DND-41 (cell line): ENCODE measurements at regions not wholly inside any gene's neighbourhood (a gene's known extent, or its start where the extent isn't known, plus 50 kb on each side); places are given as distances from the start of the nearest gene placed in this dataset.

Experiments
- ATAC-seq: fragments of 200-7000 bp; cut with Tn5 transposase; 3 replicates; pipeline ENCODE4 v1.9.1; 2021; ENCODE audit warnings: low read depth; ENCODE audit not compliant: insufficient read depth
- DNase-seq: peaks from one replicate; pipeline ENCODE4 v3.0.0-alpha.2; 2020
- H2AFZ ChIP-seq: 2 replicates; pipeline ENCODE4 v1.6.0; 2012; ENCODE audit warnings: low read depth, low read length
- H3K27ac ChIP-seq: 2 replicates; pipeline ENCODE4 v1.5.1; 2012; ENCODE audit warnings: low read length, inconsistent platforms
- H3K27me3 ChIP-seq: fragments of 200-600 bp; sonication (generic); 2 replicates; pipeline ENCODE4 v1.6.0; 2012; ENCODE audit warnings: low read length, mild to moderate bottlenecking, inconsistent platforms; ENCODE audit not compliant: insufficient read depth, poor library complexity
- H3K36me3 ChIP-seq: 2 replicates; pipeline ENCODE4 v1.5.1; 2012; ENCODE audit warnings: low read length, inconsistent platforms; ENCODE audit not compliant: insufficient read depth
- H3K4me1 ChIP-seq: 2 replicates; pipeline ENCODE4 v1.5.1; 2012; ENCODE audit warnings: mild to moderate bottlenecking, low read length; ENCODE audit not compliant: insufficient read depth
- H3K4me2 ChIP-seq: 2 replicates; pipeline ENCODE4 v1.6.0; 2012; ENCODE audit warnings: mild to moderate bottlenecking, moderate library complexity, low read length, inconsistent platforms; ENCODE audit not compliant: insufficient read depth
- H3K4me3 ChIP-seq, 2 experiments: fragments of 200-600 bp in 1 of 2; shearing (Covaris generic) in 1 of 2; 2 replicates each; pipeline ENCODE4 v1.5.1; 2012 to 2016; ENCODE audit warnings: inconsistent platforms in 2 of 2, low read length in 2 of 2, mild to moderate bottlenecking in 2 of 2, low read depth in 1 of 2, moderate library complexity in 1 of 2
- H3K79me2 ChIP-seq: 2 replicates; pipeline ENCODE4 v1.6.0; 2012; ENCODE audit warnings: low read length, inconsistent platforms; ENCODE audit not compliant: insufficient read depth
- H3K9ac ChIP-seq: 2 replicates; pipeline ENCODE4 v1.6.0; 2012; ENCODE audit warnings: low read depth, mild to moderate bottlenecking, inconsistent platforms, low read length, moderate library complexity
- H3K9me3 ChIP-seq: 2 replicates; pipeline ENCODE4 v1.5.1; 2012; ENCODE audit warnings: low read length, moderate library complexity, mild to moderate bottlenecking, inconsistent platforms; ENCODE audit not compliant: insufficient read depth, severe bottlenecking
- H4K20me1 ChIP-seq: 2 replicates; pipeline ENCODE4 v1.6.0; 2012; ENCODE audit warnings: low read length; ENCODE audit not compliant: insufficient read depth
- CTCF ChIP-seq: IDR thresholded peaks from 2 replicates; pipeline ENCODE4 v1.5.1; 2012; ENCODE audit warnings: borderline replicate concordance, low read length, moderate library complexity, mild to moderate bottlenecking; ENCODE audit not compliant: poor library complexity, severe bottlenecking; ENCODE audit errors: extremely low read depth
- EZH2 ChIP-seq: IDR thresholded peaks from 3 replicates; pipeline ENCODE4 v1.6.1; 2012; ENCODE audit warnings: borderline replicate concordance, low read depth, mild to moderate bottlenecking, moderate library complexity, low read length, inconsistent platforms; ENCODE audit not compliant: severe bottlenecking

DNA sequence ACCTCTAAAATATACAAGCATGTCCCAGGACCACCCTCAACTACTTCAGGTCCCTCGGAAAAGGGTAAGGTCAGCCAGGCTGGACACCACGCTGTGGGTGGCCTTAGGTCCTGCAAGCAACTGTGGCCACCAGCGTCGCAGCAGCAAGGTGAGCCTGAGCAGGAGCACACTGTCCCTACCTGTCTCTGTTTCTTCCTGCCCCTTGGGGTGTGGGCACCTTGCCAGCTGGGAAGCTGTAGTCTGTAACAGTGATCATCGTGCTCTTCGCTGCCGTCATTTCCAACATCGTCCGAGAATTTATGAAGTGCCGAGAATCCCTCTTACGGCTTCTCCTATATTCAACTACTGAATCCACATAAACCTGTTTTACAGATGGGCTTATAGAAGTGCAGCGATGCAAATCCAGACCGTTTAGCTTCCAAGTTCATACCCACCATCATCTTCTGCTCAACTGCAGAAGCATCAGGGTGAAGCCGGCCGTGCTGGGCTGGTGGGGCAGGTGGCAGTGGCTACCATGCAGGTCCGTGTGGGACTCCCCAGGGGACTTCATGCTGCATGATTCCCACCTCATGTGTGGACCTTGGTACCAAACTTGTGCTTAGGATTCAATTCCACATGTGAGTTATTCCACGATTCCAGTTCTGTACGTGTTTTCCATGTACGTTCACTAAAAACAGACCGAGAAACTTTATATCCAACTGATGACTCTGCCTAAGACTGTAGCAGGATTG, 361.3 kb upstream of the SFSWAP start:
- no peak overlapping the region for H3K27ac ChIP-seq
- H2AFZ ChIP-seq, result no peak overlapping the region
- no peaks in the 10 kb centered on the region for H3K36me3 ChIP-seq
- peaks cover 3% of the 10 kb centered on the region for H3K27me3 ChIP-seq
- ATAC-seq (no peak), DNase-seq (no peak)
- TF ChIP-seq EZH2 (no peak), CTCF (no peak)
- H3K4me1 ChIP-seq, result no peaks in the 10 kb centered on the region
- no peak overlapping the region for H3K4me2 ChIP-seq
- H3K9ac ChIP-seq, result no peak overlapping the region
- H4K20me1 ChIP-seq, result no peaks in the 10 kb centered on the region; the same call in 1 of the 2 replicates
- no peaks in the 10 kb centered on the region for H3K9me3 ChIP-seq
- no peaks in the 10 kb centered on the region for H3K79me2 ChIP-seq
- no peak overlapping the region for H3K4me3 ChIP-seq

- DNase-seq, result no peak
- Histone ChIP-seq H3K79me2 (no peaks in the 10 kb centered on the region), H3K9ac (no peak overlapping the region), H3K9me3 (no peaks in the 10 kb centered on the region), H3K27me3 (peaks cover 3% of the 10 kb centered on the region), H3K27ac (no peak overlapping the region), H3K4me1 (no peaks in the 10 kb centered on the region), H3K36me3 (no peaks in the 10 kb centered on the region), H2AFZ (no peak overlapping the region), H4K20me1 (no peaks in the 10 kb centered on the region; the same call in 1 of the 2 replicates), H3K4me2 (no peak overlapping the region), H3K4me3 (no peak overlapping the region)
- ATAC-seq, result no peak
- TF ChIP-seq EZH2 (no peak), CTCF (no peak)
Measured at GRCh38 chr12:131350943-131351318, 360.0 kb upstream of the SFSWAP start.

DNA sequence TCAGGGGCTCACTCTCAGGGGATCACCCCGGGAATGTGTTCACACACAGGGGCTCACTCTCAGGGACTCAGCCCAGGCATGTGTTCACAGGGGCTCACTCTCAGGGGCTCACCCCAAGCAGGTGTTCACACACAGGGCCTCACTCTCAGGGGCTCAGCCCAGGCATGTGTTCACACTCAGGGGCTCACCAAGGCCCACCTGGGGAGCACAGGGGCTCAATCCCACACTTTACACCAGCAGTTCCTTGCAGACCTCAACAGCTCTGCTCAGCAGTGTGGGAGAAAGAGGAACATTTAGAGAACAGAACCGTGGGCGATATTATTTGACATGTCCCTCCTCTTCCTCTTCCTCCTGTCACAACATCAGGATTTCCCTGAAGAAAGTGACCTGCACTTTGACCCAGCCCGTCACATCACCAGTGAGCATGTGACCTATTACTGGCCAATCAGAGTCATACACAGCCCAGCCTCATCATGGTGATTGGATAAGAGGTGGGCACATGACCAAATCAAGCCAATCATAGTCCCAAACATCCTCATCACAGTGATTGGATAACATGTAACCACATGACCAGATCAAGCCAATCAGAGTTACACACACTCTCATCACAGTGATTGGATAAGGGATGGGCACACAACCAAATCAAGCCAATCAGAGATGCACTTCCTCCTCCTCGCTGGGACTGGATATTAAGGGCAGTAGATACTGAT, 359.4 kb upstream of the SFSWAP start:
- H3K4me3 ChIP-seq, result no peak overlapping the region
- H2AFZ ChIP-seq, result no peak overlapping the region
- H3K4me1 ChIP-seq, result no peaks in the 10 kb centered on the region
- H3K27me3 ChIP-seq, result peaks cover 3% of the 10 kb centered on the region
- H3K27ac ChIP-seq, result no peak overlapping the region
- no peak for ATAC-seq
- H4K20me1 ChIP-seq, result no peaks in the 10 kb centered on the region; the same call in 1 of the 2 replicates
- no peaks in the 10 kb centered on the region for H3K9me3 ChIP-seq
- no peaks in the 10 kb centered on the region for H3K36me3 ChIP-seq
- DNase-seq, result no peak
- TF ChIP-seq EZH2 (no peak), CTCF (no peak)
- H3K9ac ChIP-seq, result no peak overlapping the region
- H3K79me2 ChIP-seq, result no peaks in the 10 kb centered on the region
- no peak overlapping the region for H3K4me2 ChIP-seq
